ENCODE measurements at regions not wholly inside any gene's neighbourhood (a gene's known extent, or its start where the extent isn't known, plus 50 kb on each side); places are given as distances from the start of the nearest gene placed in this dataset.

- Histone ChIP-seq H3K9ac (ENCODE audit: low read depth in 1 of 2, low read length in 2 of 2) (no peak overlapping the region), H3K27me3 (ENCODE audit: control insufficient read depth in 1 of 2, insufficient read depth in 2 of 2, low read length in 2 of 2) (no peaks in the 10 kb centered on the region), H3K4me1 (ENCODE audit: control insufficient read depth in 1 of 2, insufficient read depth in 2 of 2, low read length in 2 of 2) (no peaks in the 10 kb centered on the region), H3K4me3 (ENCODE audit: low read depth in 1 of 2, low read length in 2 of 2) (no peak overlapping the region), H3K36me3 (ENCODE audit: control insufficient read depth in 1 of 2, insufficient read depth in 2 of 2, low read length in 2 of 2) (no peaks in the 10 kb centered on the region), H3K27ac (ENCODE audit: low read depth, low read length) (no peak overlapping the region), H3K9me3 (ENCODE audit: control insufficient read depth in 1 of 2, low read length in 2 of 2) (peaks cover 5 to 7% of the 10 kb centered on the region in 2 donors)
These were observed 1817.4 kb downstream of the SUCLG1 start for GRCh38 chr2:82641598-82642180.

GRCh38 chr2:82636402-82637020 lies 1822.6 kb downstream of the SUCLG1 start:
- peaks cover 1 to 2% of the 10 kb centered on the region in 2 donors for H3K9me3 ChIP-seq (ENCODE audit: control insufficient read depth in 1 of 2, low read length in 2 of 2)
- no peaks in the 10 kb centered on the region for H3K36me3 ChIP-seq (ENCODE audit: control insufficient read depth in 1 of 2, insufficient read depth in 2 of 2, low read length in 2 of 2)
- H3K4me1 ChIP-seq (ENCODE audit: control insufficient read depth in 1 of 2, insufficient read depth in 2 of 2, low read length in 2 of 2), result no peaks in the 10 kb centered on the region

GRCh38 chr2:82599021-82599420 lies 1860.1 kb downstream of the SUCLG1 start:
- Histone ChIP-seq H3K9me3 (ENCODE audit: control insufficient read depth in 1 of 2, low read length in 2 of 2) (no peaks in the 10 kb centered on the region), H3K4me3 (ENCODE audit: low read depth in 1 of 2, low read length in 2 of 2) (no peak overlapping the region), H3K9ac (ENCODE audit: low read depth in 1 of 2, low read length in 2 of 2) (no peak overlapping the region), H3K4me1 (ENCODE audit: control insufficient read depth in 1 of 2, insufficient read depth in 2 of 2, low read length in 2 of 2) (no peaks in the 10 kb centered on the region), H3K27me3 (ENCODE audit: control insufficient read depth in 1 of 2, insufficient read depth in 2 of 2, low read length in 2 of 2) (no peaks in the 10 kb centered on the region), H3K36me3 (ENCODE audit: control insufficient read depth in 1 of 2, insufficient read depth in 2 of 2, low read length in 2 of 2) (no peaks in the 10 kb centered on the region), H3K27ac (ENCODE audit: low read depth, low read length) (no peak overlapping the region)

More at GRCh38 chr2:82636402-82637020, 1822.6 kb downstream of the SUCLG1 start:
- Histone ChIP-seq H3K27me3 (ENCODE audit: control insufficient read depth in 1 of 2, insufficient read depth in 2 of 2, low read length in 2 of 2) (no peaks in the 10 kb centered on the region), H3K4me3 (ENCODE audit: low read depth in 1 of 2, low read length in 2 of 2) (no peak overlapping the region), H3K9ac (ENCODE audit: low read depth in 1 of 2, low read length in 2 of 2) (no peak overlapping the region), H3K27ac (ENCODE audit: low read depth, low read length) (no peak overlapping the region)

GRCh38 chr2:82596581-82596980 lies 1862.5 kb downstream of the SUCLG1 start:
- Histone ChIP-seq H3K9me3 (ENCODE audit: control insufficient read depth in 1 of 2, low read length in 2 of 2) (no peaks in the 10 kb centered on the region), H3K27ac (ENCODE audit: low read depth, low read length) (no peak overlapping the region), H3K36me3 (ENCODE audit: control insufficient read depth in 1 of 2, insufficient read depth in 2 of 2, low read length in 2 of 2) (no peaks in the 10 kb centered on the region), H3K4me1 (ENCODE audit: control insufficient read depth in 1 of 2, insufficient read depth in 2 of 2, low read length in 2 of 2) (no peaks in the 10 kb centered on the region), H3K9ac (ENCODE audit: low read depth in 1 of 2, low read length in 2 of 2) (no peak overlapping the region), H3K4me3 (ENCODE audit: low read depth in 1 of 2, low read length in 2 of 2) (no peak overlapping the region), H3K27me3 (ENCODE audit: control insufficient read depth in 1 of 2, insufficient read depth in 2 of 2, low read length in 2 of 2) (no peaks in the 10 kb centered on the region)

- no peaks in the 10 kb centered on the region for H3K27me3 ChIP-seq (ENCODE audit: control insufficient read depth in 1 of 2, insufficient read depth in 2 of 2, low read length in 2 of 2)
- no peak overlapping the region for H3K27ac ChIP-seq (ENCODE audit: low read depth, low read length)
- no peaks in the 10 kb centered on the region for H3K36me3 ChIP-seq (ENCODE audit: control insufficient read depth in 1 of 2, insufficient read depth in 2 of 2, low read length in 2 of 2)
- H3K9me3 ChIP-seq (ENCODE audit: control insufficient read depth in 1 of 2, low read length in 2 of 2), result no peaks in the 10 kb centered on the region
- H3K4me3 ChIP-seq (ENCODE audit: low read depth in 1 of 2, low read length in 2 of 2), result no peak overlapping the region
- no peak overlapping the region for H3K9ac ChIP-seq (ENCODE audit: low read depth in 1 of 2, low read length in 2 of 2)
- H3K4me1 ChIP-seq (ENCODE audit: control insufficient read depth in 1 of 2, insufficient read depth in 2 of 2, low read length in 2 of 2), result no peaks in the 10 kb centered on the region
These were observed 1867.4 kb downstream of the SUCLG1 start for GRCh38 chr2:82591718-82592117.

DNA sequence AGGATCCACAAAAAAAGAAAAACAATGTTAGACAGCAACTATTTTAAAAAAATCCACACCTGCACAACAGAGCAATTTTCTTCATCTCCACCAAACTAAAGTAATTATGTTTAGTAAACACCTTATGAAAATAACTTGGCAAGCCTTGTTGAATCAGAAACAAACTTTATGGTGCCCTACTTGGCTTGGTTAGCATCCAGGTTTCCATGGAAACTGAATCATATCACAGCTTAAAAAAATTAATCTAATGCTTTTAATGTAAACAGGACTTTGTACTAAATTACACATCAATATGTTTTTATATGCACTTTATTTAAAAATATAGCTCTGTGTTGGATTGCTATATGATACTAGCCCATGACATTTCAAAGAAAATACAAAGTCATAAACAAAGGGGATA lies 1882.4 kb downstream of the SUCLG1 start:
- Histone ChIP-seq H3K4me3 (ENCODE audit: low read depth in 1 of 2, low read length in 2 of 2) (no peak overlapping the region), H3K27me3 (ENCODE audit: control insufficient read depth in 1 of 2, insufficient read depth in 2 of 2, low read length in 2 of 2) (no peaks in the 10 kb centered on the region), H3K36me3 (ENCODE audit: control insufficient read depth in 1 of 2, insufficient read depth in 2 of 2, low read length in 2 of 2) (no peaks in the 10 kb centered on the region), H3K9ac (ENCODE audit: low read depth in 1 of 2, low read length in 2 of 2) (no peak overlapping the region), H3K27ac (ENCODE audit: low read depth, low read length) (no peak overlapping the region), H3K4me1 (ENCODE audit: control insufficient read depth in 1 of 2, insufficient read depth in 2 of 2, low read length in 2 of 2) (no peaks in the 10 kb centered on the region), H3K9me3 (ENCODE audit: control insufficient read depth in 1 of 2, low read length in 2 of 2) (peaks cover 0 to 5% of the 10 kb centered on the region in 2 donors)

- Histone ChIP-seq H3K4me3 (ENCODE audit: low read depth in 1 of 2, low read length in 2 of 2) (no peak overlapping the region), H3K4me1 (ENCODE audit: control insufficient read depth in 1 of 2, insufficient read depth in 2 of 2, low read length in 2 of 2) (no peaks in the 10 kb centered on the region), H3K36me3 (ENCODE audit: control insufficient read depth in 1 of 2, insufficient read depth in 2 of 2, low read length in 2 of 2) (no peaks in the 10 kb centered on the region), H3K27ac (ENCODE audit: low read depth, low read length) (no peak overlapping the region), H3K27me3 (ENCODE audit: control insufficient read depth in 1 of 2, insufficient read depth in 2 of 2, low read length in 2 of 2) (no peaks in the 10 kb centered on the region), H3K9ac (ENCODE audit: low read depth in 1 of 2, low read length in 2 of 2) (no peak overlapping the region), H3K9me3 (ENCODE audit: control insufficient read depth in 1 of 2, low read length in 2 of 2) (no peaks in the 10 kb centered on the region)
These were observed 1919.8 kb downstream of the SUCLG1 start for GRCh38 chr2:82539280-82539621.

DNA sequence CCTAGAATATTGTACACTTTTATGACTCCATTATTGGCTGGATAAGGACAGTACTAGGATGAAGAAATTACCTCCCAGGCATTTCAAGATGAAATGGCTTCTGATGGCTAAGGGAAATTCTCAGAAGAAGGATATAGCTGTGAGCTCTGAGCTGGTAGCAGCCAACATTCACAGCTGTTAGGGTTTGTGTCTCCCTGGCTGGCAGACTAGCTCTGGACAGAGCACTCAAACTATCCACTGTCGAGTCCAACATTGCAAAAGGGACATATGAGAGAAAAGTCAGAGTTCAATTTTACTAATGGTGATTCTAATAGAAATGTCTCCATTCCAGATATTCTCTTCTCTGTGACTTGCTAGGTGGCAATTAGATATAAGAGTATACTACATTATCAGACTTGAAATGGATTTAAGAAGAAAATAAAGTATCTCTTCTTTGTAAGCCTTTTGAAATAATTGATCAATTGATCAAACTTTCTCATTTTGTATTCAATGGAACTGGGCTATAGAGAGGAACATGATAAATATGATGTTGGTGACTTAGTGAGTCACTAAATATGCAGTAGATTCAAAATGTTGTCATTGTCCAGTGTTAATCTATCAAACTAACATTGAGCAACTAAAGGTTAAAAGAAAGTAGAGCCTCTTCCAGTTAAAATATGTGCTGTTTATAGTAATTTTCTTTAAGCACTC lies 1920.3 kb downstream of the SUCLG1 start:
- H3K36me3 ChIP-seq (ENCODE audit: control insufficient read depth in 1 of 2, insufficient read depth in 2 of 2, low read length in 2 of 2), result no peaks in the 10 kb centered on the region
- no peaks in the 10 kb centered on the region for H3K27me3 ChIP-seq (ENCODE audit: control insufficient read depth in 1 of 2, insufficient read depth in 2 of 2, low read length in 2 of 2)
- H3K4me3 ChIP-seq (ENCODE audit: low read depth in 1 of 2, low read length in 2 of 2), result no peak overlapping the region
- no peak overlapping the region for H3K9ac ChIP-seq (ENCODE audit: low read depth in 1 of 2, low read length in 2 of 2)
- no peaks in the 10 kb centered on the region for H3K9me3 ChIP-seq (ENCODE audit: control insufficient read depth in 1 of 2, low read length in 2 of 2)
- H3K4me1 ChIP-seq (ENCODE audit: control insufficient read depth in 1 of 2, insufficient read depth in 2 of 2, low read length in 2 of 2), result no peaks in the 10 kb centered on the region
- no peak overlapping the region for H3K27ac ChIP-seq (ENCODE audit: low read depth, low read length)

- Histone ChIP-seq H3K9ac (ENCODE audit: low read depth in 1 of 2, low read length in 2 of 2) (no peak overlapping the region), H3K4me1 (ENCODE audit: control insufficient read depth in 1 of 2, insufficient read depth in 2 of 2, low read length in 2 of 2) (no peaks in the 10 kb centered on the region), H3K27ac (ENCODE audit: low read depth, low read length) (no peak overlapping the region), H3K36me3 (ENCODE audit: control insufficient read depth in 1 of 2, insufficient read depth in 2 of 2, low read length in 2 of 2) (no peaks in the 10 kb centered on the region), H3K4me3 (ENCODE audit: low read depth in 1 of 2, low read length in 2 of 2) (no peak overlapping the region), H3K9me3 (ENCODE audit: control insufficient read depth in 1 of 2, low read length in 2 of 2) (no peaks in the 10 kb centered on the region), H3K27me3 (ENCODE audit: control insufficient read depth in 1 of 2, insufficient read depth in 2 of 2, low read length in 2 of 2) (no peaks in the 10 kb centered on the region)
These were observed 1930.8 kb downstream of the SUCLG1 start for GRCh38 chr2:82528288-82528687.

GRCh38 chr2:82527124-82527523 lies 1932.0 kb downstream of the SUCLG1 start:
- H3K9me3 ChIP-seq (ENCODE audit: control insufficient read depth in 1 of 2, low read length in 2 of 2), result no peaks in the 10 kb centered on the region
- no peak overlapping the region for H3K27ac ChIP-seq (ENCODE audit: low read depth, low read length)
- H3K36me3 ChIP-seq (ENCODE audit: control insufficient read depth in 1 of 2, insufficient read depth in 2 of 2, low read length in 2 of 2), result no peaks in the 10 kb centered on the region
- H3K4me1 ChIP-seq (ENCODE audit: control insufficient read depth in 1 of 2, insufficient read depth in 2 of 2, low read length in 2 of 2), result no peaks in the 10 kb centered on the region
- no peak overlapping the region for H3K9ac ChIP-seq (ENCODE audit: low read depth in 1 of 2, low read length in 2 of 2)
- H3K4me3 ChIP-seq (ENCODE audit: low read depth in 1 of 2, low read length in 2 of 2), result no peak overlapping the region
- no peaks in the 10 kb centered on the region for H3K27me3 ChIP-seq (ENCODE audit: control insufficient read depth in 1 of 2, insufficient read depth in 2 of 2, low read length in 2 of 2)

Data from duodenal mucosa (tissue), 2 donors.